B cell (primary cell): ENCODE measurements at regions not wholly inside any gene's neighbourhood (a gene's known extent, or its start where the extent isn't known, plus 50 kb on each side); places are given as distances from the start of the nearest gene placed in this dataset.

Source experiments
- CTCF ChIP-seq: fragments of 200-600 bp; IDR thresholded peaks from one replicate; pipeline ENCODE4 v1.8.0; 2022; ENCODE audit warnings: antibody characterized with exemption, mild to moderate bottlenecking
- EZH2 ChIP-seq: IDR thresholded peaks from 2 replicates; pipeline ENCODE4 v1.6.1; 2012; ENCODE audit warnings: borderline replicate concordance, low read depth, mild to moderate bottlenecking, moderate library complexity, low read length; ENCODE audit not compliant: insufficient read depth, poor library complexity, severe bottlenecking

- TF ChIP-seq CTCF, result no peak
- TF ChIP-seq EZH2, result no peak
Observed at GRCh38 chr6:150712505-150713252, 113.0 kb downstream of the PLEKHG1 start.
